ENCODE measurements at regions not wholly inside any gene's neighbourhood (a gene's known extent, or its start where the extent isn't known, plus 50 kb on each side); places are given as distances from the start of the nearest gene placed in this dataset.
A peak's percentile ranks its signal among the peaks of the same experiment; 100 is the strongest.

- H3K36me3 ChIP-seq, result no peaks in the 10 kb centered on the region
- 57% methylated on average over 1 of the region's 4 CpGs for WGBS (ENCODE audit: insufficient coverage, low coverage, low lambda C conversion rate, missing lambda C conversion rate)
- no peaks in the 10 kb centered on the region for H3K27me3 ChIP-seq
- DNase-seq (no peak), ATAC-seq (no peak)
- H3K27ac ChIP-seq, result no peak overlapping the region
- H3K9me3 ChIP-seq, result no peaks in the 10 kb centered on the region
- intact Hi-C loops (cut with DNase I), result no loop called here
- H3K4me1 ChIP-seq, result peaks cover 0 to 5% (median 0%) of the 10 kb centered on the region in 4 donors
- no peak overlapping the region for H3K4me3 ChIP-seq
- no peak for TF ChIP-seq POLR2A (IDR thresholded peaks at IDR 0.05)
- TF ChIP-seq CTCF (IDR thresholded peaks at IDR 0.05), result no peak
Measured at GRCh38 chr2:57105694-57106093, 921.9 kb downstream of the CCDC85A start.

GRCh38 chr2:57107353-57107752, 923.6 kb downstream of the CCDC85A start:
- intact Hi-C loops (cut with DNase I), result no loop called here
- H3K27ac ChIP-seq, result no peak overlapping the region
- no peaks in the 10 kb centered on the region for H3K27me3 ChIP-seq
- H3K4me3 ChIP-seq, result no peak overlapping the region
- no peaks in the 10 kb centered on the region for H3K36me3 ChIP-seq
- WGBS (ENCODE audit: insufficient coverage, low coverage, low lambda C conversion rate, missing lambda C conversion rate), result 12% methylated on average over 2 of the region's 2 CpGs
- TF ChIP-seq CTCF (IDR thresholded peaks at IDR 0.05), result no peak
- peaks cover 0 to 5% (median 0%) of the 10 kb centered on the region in 4 donors for H3K4me1 ChIP-seq
- peak; percentile 63 to 82 (median 68) for ATAC-seq
- H3K9me3 ChIP-seq, result no peaks in the 10 kb centered on the region
- no peak for DNase-seq

- TF ChIP-seq CTCF (IDR thresholded peaks at IDR 0.05) (no peak), POLR2A (IDR thresholded peaks at IDR 0.05) (no peak)
- 92% methylated on average over 2 of the region's 2 CpGs for WGBS (ENCODE audit: insufficient coverage, low coverage, low lambda C conversion rate, missing lambda C conversion rate)
- Histone ChIP-seq H3K4me1 (peaks cover 0 to 5% (median 0%) of the 10 kb centered on the region in 4 donors), H3K27ac (no peak overlapping the region), H3K4me3 (no peak overlapping the region), H3K36me3 (no peaks in the 10 kb centered on the region), H3K27me3 (no peaks in the 10 kb centered on the region), H3K9me3 (no peaks in the 10 kb centered on the region)
- ATAC-seq (no peak), DNase-seq (no peak)
- intact Hi-C loops (cut with DNase I), result no loop called here
Measured at GRCh38 chr2:57111531-57111930, 927.7 kb downstream of the CCDC85A start.

- Histone ChIP-seq H3K9me3 (no peaks in the 10 kb centered on the region), H3K27me3 (no peaks in the 10 kb centered on the region), H3K4me3 (no peak overlapping the region), H3K27ac (no peak overlapping the region), H3K4me1 (no peaks in the 10 kb centered on the region), H3K36me3 (no peaks in the 10 kb centered on the region)
- TF ChIP-seq CTCF (IDR thresholded peaks at IDR 0.05) (no peak), POLR2A (IDR thresholded peaks at IDR 0.05) (no peak)
- DNase-seq (no peak), ATAC-seq (no peak)
- intact Hi-C loops (cut with DNase I), result no loop called here
Measured at GRCh38 chr2:57119141-57119540, 927.5 kb upstream of the VRK2 start.

GRCh38 chr2:57126410-57126809, 920.2 kb upstream of the VRK2 start:
- TF ChIP-seq CTCF (IDR thresholded peaks at IDR 0.05) (no peak), POLR2A (IDR thresholded peaks at IDR 0.05) (no peak)
- Histone ChIP-seq H3K36me3 (no peaks in the 10 kb centered on the region), H3K27ac (no peak overlapping the region), H3K4me3 (no peak overlapping the region), H3K9me3 (no peaks in the 10 kb centered on the region), H3K27me3 (no peaks in the 10 kb centered on the region), H3K4me1 (no peaks in the 10 kb centered on the region)
- intact Hi-C loops (cut with DNase I), result no loop called here
- DNase-seq (no peak), ATAC-seq (no peak)
- WGBS (ENCODE audit: insufficient coverage, low coverage, low lambda C conversion rate, missing lambda C conversion rate), result 56% methylated on average over 2 of the region's 2 CpGs
